Osteoblast (primary cell): ENCODE measurements at regions not wholly inside any gene's neighbourhood (a gene's known extent, or its start where the extent isn't known, plus 50 kb on each side); places are given as distances from the start of the nearest gene placed in this dataset.

ENCODE experiments used
- DNase-seq: peaks from one replicate; pipeline ENCODE4 v3.0.0; 2011; ENCODE audit warnings: low spot score, mixed read lengths; ENCODE audit not compliant: insufficient read length; ENCODE audit errors: missing footprints
- H2AFZ ChIP-seq: 2 replicates; pipeline ENCODE4 v1.6.0; 2011; ENCODE audit warnings: mild to moderate bottlenecking, low read length
- H3K27ac ChIP-seq: 2 replicates; pipeline ENCODE4 v1.5.1; 2011; ENCODE audit warnings: mild to moderate bottlenecking, low read depth, low read length, moderate library complexity
- H3K27me3 ChIP-seq: 2 replicates; pipeline ENCODE4 v1.6.0; 2012; ENCODE audit warnings: mild to moderate bottlenecking, control low read depth, inconsistent platforms, low read length, moderate library complexity; ENCODE audit not compliant: insufficient read depth
- H3K36me3 ChIP-seq: 2 replicates; pipeline ENCODE4 v1.5.1; 2011; ENCODE audit warnings: mild to moderate bottlenecking, low read length, control low read depth, moderate library complexity; ENCODE audit not compliant: insufficient read depth
- H3K4me1 ChIP-seq: 2 replicates; pipeline ENCODE4 v1.5.1; 2011; ENCODE audit warnings: mild to moderate bottlenecking, low read length, control low read depth, moderate library complexity; ENCODE audit not compliant: insufficient read depth
- H3K4me2 ChIP-seq: 2 replicates; pipeline ENCODE4 v1.6.0; 2011; ENCODE audit warnings: mild to moderate bottlenecking, low read length; ENCODE audit not compliant: insufficient read depth
- H3K4me3 ChIP-seq: fragments of 200-600 bp; sonication (generic); 3 replicates; pipeline ENCODE4 v1.5.1; 2012; ENCODE audit warnings: mild to moderate bottlenecking, low read length, inconsistent platforms; ENCODE audit not compliant: insufficient read depth
- H3K79me2 ChIP-seq: 2 replicates; pipeline ENCODE4 v1.6.0; 2012; ENCODE audit warnings: mild to moderate bottlenecking, low read length, control low read depth, inconsistent platforms; ENCODE audit not compliant: insufficient read depth
- H3K9me3 ChIP-seq: 2 replicates; pipeline ENCODE4 v1.5.1; 2011; ENCODE audit warnings: low read depth, low read length, control low read depth
- H4K20me1 ChIP-seq: 2 replicates; pipeline ENCODE4 v1.6.0; 2012; ENCODE audit warnings: mild to moderate bottlenecking, low read length, control low read depth; ENCODE audit not compliant: insufficient read depth
- TF ChIP-seq, protein P1 (sequence below): IDR thresholded peaks from 2 replicates; pipeline ENCODE4 v1.5.1; 2011; ENCODE audit warnings: mild to moderate bottlenecking, low read depth, low read length, moderate library complexity; ENCODE audit errors: extremely low read depth

DNA sequence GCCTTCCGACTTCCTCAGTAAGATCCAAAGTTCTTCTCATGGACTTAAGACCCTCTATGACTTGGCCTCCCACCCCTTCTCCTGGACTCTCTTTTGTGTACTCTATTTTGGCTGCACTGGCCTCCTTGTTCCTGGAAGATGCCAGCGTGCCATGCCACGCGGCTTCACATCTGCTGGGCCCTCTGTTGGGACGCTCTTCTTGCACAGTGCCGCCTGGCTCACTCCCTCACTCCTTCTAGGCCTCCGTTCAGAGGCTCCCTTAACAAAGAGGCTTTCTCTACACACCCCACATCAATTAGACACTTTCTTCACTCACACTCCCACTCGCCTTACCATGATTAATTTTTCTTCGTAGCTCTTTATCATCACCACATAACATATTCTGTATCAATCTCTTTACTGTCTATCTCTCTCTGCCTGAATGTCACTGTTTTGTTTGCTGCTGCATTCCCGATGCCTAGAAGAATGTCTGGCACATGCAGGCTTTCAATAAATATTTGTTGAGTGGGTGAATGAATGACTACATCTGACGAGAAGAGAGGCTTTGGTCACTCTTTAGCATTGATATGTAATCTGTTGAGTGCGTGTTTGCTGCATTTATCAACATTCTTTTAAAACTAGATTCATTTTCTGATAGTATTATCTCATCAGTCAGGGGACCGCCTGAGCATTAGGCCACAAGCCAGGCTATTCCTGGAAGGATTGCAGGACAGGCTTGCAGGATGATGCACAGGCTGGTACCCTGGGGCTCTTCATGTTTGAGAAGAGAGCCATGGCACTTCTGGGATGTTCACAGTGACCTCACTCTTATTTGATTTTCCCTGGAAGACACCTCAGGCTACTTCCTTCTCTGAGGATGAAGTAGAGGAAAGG is 60.6 kb upstream of the AMPD3 start:
- H3K27ac ChIP-seq, result peak overlapping the region; percentile 81
- H3K4me1 ChIP-seq, result peaks cover 54% of the 10 kb centered on the region
- no peak overlapping the region for H2AFZ ChIP-seq
- no peaks in the 10 kb centered on the region for H3K9me3 ChIP-seq
- no peaks in the 10 kb centered on the region for H3K36me3 ChIP-seq
- H4K20me1 ChIP-seq, result no peaks in the 10 kb centered on the region
- DNase-seq, result peak; percentile 70
- no peaks in the 10 kb centered on the region for H3K27me3 ChIP-seq
- H3K4me2 ChIP-seq, result no peak overlapping the region
- H3K4me3 ChIP-seq, result no peak overlapping the region
- H3K79me2 ChIP-seq, result no peaks in the 10 kb centered on the region
- TF ChIP-seq, protein P1, sequence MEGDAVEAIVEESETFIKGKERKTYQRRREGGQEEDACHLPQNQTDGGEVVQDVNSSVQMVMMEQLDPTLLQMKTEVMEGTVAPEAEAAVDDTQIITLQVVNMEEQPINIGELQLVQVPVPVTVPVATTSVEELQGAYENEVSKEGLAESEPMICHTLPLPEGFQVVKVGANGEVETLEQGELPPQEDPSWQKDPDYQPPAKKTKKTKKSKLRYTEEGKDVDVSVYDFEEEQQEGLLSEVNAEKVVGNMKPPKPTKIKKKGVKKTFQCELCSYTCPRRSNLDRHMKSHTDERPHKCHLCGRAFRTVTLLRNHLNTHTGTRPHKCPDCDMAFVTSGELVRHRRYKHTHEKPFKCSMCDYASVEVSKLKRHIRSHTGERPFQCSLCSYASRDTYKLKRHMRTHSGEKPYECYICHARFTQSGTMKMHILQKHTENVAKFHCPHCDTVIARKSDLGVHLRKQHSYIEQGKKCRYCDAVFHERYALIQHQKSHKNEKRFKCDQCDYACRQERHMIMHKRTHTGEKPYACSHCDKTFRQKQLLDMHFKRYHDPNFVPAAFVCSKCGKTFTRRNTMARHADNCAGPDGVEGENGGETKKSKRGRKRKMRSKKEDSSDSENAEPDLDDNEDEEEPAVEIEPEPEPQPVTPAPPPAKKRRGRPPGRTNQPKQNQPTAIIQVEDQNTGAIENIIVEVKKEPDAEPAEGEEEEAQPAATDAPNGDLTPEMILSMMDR, result no peak

DNA sequence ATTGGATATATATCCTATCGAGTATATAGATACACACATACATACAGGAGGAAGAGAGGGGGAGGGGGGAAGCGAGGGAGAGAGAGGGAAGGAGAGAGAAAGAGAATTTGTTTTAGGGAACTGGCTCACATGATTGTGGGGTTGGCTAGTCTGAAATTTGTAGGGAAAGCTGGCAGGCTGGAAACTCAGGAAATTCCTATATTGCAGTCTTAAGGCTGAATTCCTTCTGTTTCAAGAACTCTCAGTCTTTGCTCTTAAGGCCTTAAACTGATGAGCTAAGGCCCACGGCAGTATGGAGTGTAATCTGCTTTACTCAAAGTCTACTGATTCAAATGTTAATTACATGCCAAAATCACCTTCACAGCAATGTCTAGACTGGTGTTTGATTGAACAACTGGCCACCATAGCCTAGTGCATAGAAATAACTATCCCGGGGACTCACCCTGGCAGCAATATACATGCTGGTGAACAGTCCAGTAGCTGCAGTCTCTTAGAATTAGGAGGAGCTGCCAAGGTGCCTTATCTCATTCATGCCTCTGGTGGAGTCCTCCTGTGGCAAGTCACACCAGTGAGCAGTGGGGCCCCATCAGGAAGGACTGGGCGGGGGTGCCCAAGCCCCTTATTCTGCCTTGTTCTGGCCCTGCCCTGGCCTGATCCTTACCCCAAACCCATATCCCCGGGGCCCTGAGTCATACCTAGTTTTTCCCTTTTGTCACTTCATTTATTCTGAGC is 59.7 kb upstream of the AMPD3 start:
- Histone ChIP-seq H3K4me2 (no peak overlapping the region), H3K27ac (peak overlapping the region; percentile 81), H3K4me3 (no peak overlapping the region), H3K9me3 (no peaks in the 10 kb centered on the region), H3K79me2 (no peaks in the 10 kb centered on the region), H3K36me3 (no peaks in the 10 kb centered on the region), H3K4me1 (peaks cover 46% of the 10 kb centered on the region), H3K27me3 (no peaks in the 10 kb centered on the region), H2AFZ (no peak overlapping the region), H4K20me1 (no peaks in the 10 kb centered on the region)
- DNase-seq, result no peak
- TF ChIP-seq, protein P1, result no peak

DNA sequence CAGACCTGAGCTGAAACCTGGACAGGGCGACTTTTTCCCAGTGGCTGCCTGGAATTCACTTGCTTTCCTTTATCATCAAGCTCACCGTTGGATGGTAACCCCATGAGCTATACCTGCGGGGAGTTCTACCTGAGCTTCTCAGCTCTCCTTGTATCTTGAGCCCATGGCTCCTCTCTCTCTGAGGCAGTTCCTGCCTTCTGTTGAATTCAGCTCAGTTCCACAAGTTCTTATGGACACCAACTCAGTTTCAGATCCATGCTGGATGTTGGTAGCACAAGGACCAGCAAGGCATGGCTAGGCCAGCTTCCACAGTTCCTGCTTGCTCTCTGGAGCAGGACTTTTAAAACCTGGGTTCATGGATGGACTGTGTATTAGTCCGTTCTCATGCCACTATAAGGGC is 58.3 kb upstream of the AMPD3 start:
- H3K9me3 ChIP-seq, result no peaks in the 10 kb centered on the region
- H3K36me3 ChIP-seq, result no peaks in the 10 kb centered on the region
- H3K4me1 ChIP-seq, result peaks cover 39% of the 10 kb centered on the region
- no peak overlapping the region for H3K27ac ChIP-seq
- TF ChIP-seq, protein P1, result no peak
- H3K4me3 ChIP-seq, result no peak overlapping the region
- H2AFZ ChIP-seq, result no peak overlapping the region
- H3K27me3 ChIP-seq, result no peaks in the 10 kb centered on the region
- DNase-seq, result no peak
- H4K20me1 ChIP-seq, result no peaks in the 10 kb centered on the region
- H3K4me2 ChIP-seq, result no peak overlapping the region
- no peaks in the 10 kb centered on the region for H3K79me2 ChIP-seq
